ENCODE measurements at regions not wholly inside any gene's neighbourhood (a gene's known extent, or its start where the extent isn't known, plus 50 kb on each side); places are given as distances from the start of the nearest gene placed in this dataset.

- H3K27ac ChIP-seq: no peak overlapping the region
- 80 to 81% methylated on average over 1 to 3 of the region's 3 CpGs for WGBS, 2 donors (ENCODE audit: low coverage in 1 of 2)
- intact Hi-C loops (cut with DNase I; ENCODE audit: low total_unique reads): no loop called here
- no peaks in the 10 kb centered on the region for H3K27me3 ChIP-seq
- H3K36me3 ChIP-seq: no peaks in the 10 kb centered on the region
- no peak for TF ChIP-seq POLR2A (IDR thresholded peaks at IDR 0.05)
- TF ChIP-seq EP300 (IDR thresholded peaks at IDR 0.05; ENCODE audit: low read depth): no peak
- TF ChIP-seq CTCF (IDR thresholded peaks at IDR 0.05): no peak
- TF ChIP-seq POLR2AphosphoS5 (IDR thresholded peaks at IDR 0.05): no peak
- no peak overlapping the region for H3K4me3 ChIP-seq
- DNase-seq: no peak
- in situ Hi-C loops (cut with MboI; ENCODE audit: low pct_ligation_motif_present in 1 of 4, low pct_unique_long_range_greater_than_20kb in 1 of 4, low sequenced_read_pairs in 3 of 4): no loop called here
- H3K4me1 ChIP-seq: peaks cover 0 to 33% (median 11%) of the 10 kb centered on the region in 4 donors
- H3K9me3 ChIP-seq: no peaks in the 10 kb centered on the region
Observed at GRCh38 chr14:106841701-106842100, 1315.3 kb downstream of the TMEM121 start.

- Histone ChIP-seq H3K36me3 (no peaks in the 10 kb centered on the region), H3K27me3 (no peaks in the 10 kb centered on the region), H3K9me3 (no peaks in the 10 kb centered on the region), H3K4me3 (no peak overlapping the region), H3K4me1 (peaks cover 0 to 28% (median 13%) of the 10 kb centered on the region in 4 donors), H3K27ac (peak overlapping the region in 1 of 4 donors; percentile 94)
- DNase-seq: peak; percentile 49
- 80 to 84% methylated on average over 6 of the region's 6 CpGs for WGBS, 2 donors (ENCODE audit: low coverage in 1 of 2)
- in situ Hi-C loops (cut with MboI; ENCODE audit: low pct_ligation_motif_present in 1 of 4, low pct_unique_long_range_greater_than_20kb in 1 of 4, low sequenced_read_pairs in 3 of 4): no loop called here
- TF ChIP-seq POLR2A (IDR thresholded peaks at IDR 0.05) (no peak), CTCF (IDR thresholded peaks at IDR 0.05) (peak; percentile 13 to 49 (median 43))
- intact Hi-C loops (cut with DNase I; ENCODE audit: low total_unique reads): no loop called here
Observed at GRCh38 chr14:106842687-106843086, 1316.3 kb downstream of the TMEM121 start.

- intact Hi-C loops (cut with DNase I; ENCODE audit: low total_unique reads) (no loop called here), in situ Hi-C loops (cut with MboI; ENCODE audit: low pct_ligation_motif_present in 1 of 4, low pct_unique_long_range_greater_than_20kb in 1 of 4, low sequenced_read_pairs in 3 of 4) (no loop called here)
- Histone ChIP-seq H3K9me3 (no peaks in the 10 kb centered on the region), H3K27ac (peak overlapping the region; percentile 90 to 94 (median 92)), H3K4me3 (peak overlapping the region in 3 of 4 donors; percentile 44 to 62 (median 45)), H3K27me3 (no peaks in the 10 kb centered on the region), H3K4me1 (peaks cover 0 to 33% (median 17%) of the 10 kb centered on the region in 4 donors), H3K36me3 (no peaks in the 10 kb centered on the region)
- no peak for DNase-seq
- 34 to 54% methylated on average over 2 to 6 of the region's 6 CpGs for WGBS, 2 donors (ENCODE audit: low coverage in 1 of 2)
- TF ChIP-seq CTCF (IDR thresholded peaks at IDR 0.05) (no peak), EP300 (IDR thresholded peaks at IDR 0.05; ENCODE audit: low read depth) (no peak), POLR2AphosphoS5 (IDR thresholded peaks at IDR 0.05) (no peak), POLR2A (IDR thresholded peaks at IDR 0.05) (no peak)
Observed at GRCh38 chr14:106843386-106843785, 1317.0 kb downstream of the TMEM121 start.

GRCh38 chr14:106843951-106844483 is 1317.6 kb downstream of the TMEM121 start:
- intact Hi-C loops (cut with DNase I; ENCODE audit: low total_unique reads): no loop called here
- Histone ChIP-seq H3K9me3 (no peaks in the 10 kb centered on the region), H3K36me3 (no peaks in the 10 kb centered on the region), H3K4me1 (peaks cover 0 to 39% (median 19%) of the 10 kb centered on the region in 4 donors), H3K27ac (peak overlapping the region; percentile 90 to 94 (median 92)), H3K27me3 (no peaks in the 10 kb centered on the region), H3K4me3 (peak overlapping the region; percentile 35 to 62 (median 44))
- 22 to 28% methylated on average over 10 to 14 of the region's 14 CpGs for WGBS, 2 donors (ENCODE audit: low coverage in 1 of 2)
- TF ChIP-seq CTCF (IDR thresholded peaks at IDR 0.05) (no peak), POLR2AphosphoS5 (IDR thresholded peaks at IDR 0.05) (peak in 2 of 3 donors; percentile 24 to 45)
- DNase-seq: peak; percentile 67
- in situ Hi-C loops (cut with MboI; ENCODE audit: low pct_ligation_motif_present in 1 of 4, low pct_unique_long_range_greater_than_20kb in 1 of 4, low sequenced_read_pairs in 3 of 4): no loop called here
